Activated T-cell treated with anti-CD3 and anti-CD28 coated beads, Interleukin-2, amount 50 U/mL, for 4 hours (primary cell): ENCODE measurements at regions not wholly inside any gene's neighbourhood (a gene's known extent, or its start where the extent isn't known, plus 50 kb on each side); places are given as distances from the start of the nearest gene placed in this dataset.

Source experiments
- ATAC-seq, 2 donors: fragments of 200-7000 bp; cut with Tn5 transposase; one replicate each; pipeline ENCODE4 v1.10.0; 2021
- DNase-seq: peaks from one replicate; pipeline ENCODE4 v3.0.0-alpha.2; 2020
- H3K27me3 Mint-ChIP-seq: one replicate; pipeline ENCODE4 v1.8.0; 2021; ENCODE audit warnings: low read depth, mixed read lengths
- H3K36me3 Mint-ChIP-seq: one replicate; pipeline ENCODE4 v1.8.0; 2022; ENCODE audit warnings: mixed read lengths; ENCODE audit not compliant: insufficient read depth
- H3K4me1 Mint-ChIP-seq: one replicate; pipeline ENCODE4 v1.8.0; 2021; ENCODE audit warnings: low read depth, mixed read lengths
- H3K4me3 Mint-ChIP-seq: one replicate; pipeline ENCODE4 v1.8.0; 2021; ENCODE audit warnings: mild to moderate bottlenecking, moderate library complexity, mixed read lengths
- H3K9me3 Mint-ChIP-seq: one replicate; pipeline ENCODE4 v1.8.0; 2021; ENCODE audit warnings: mixed read lengths

DNA sequence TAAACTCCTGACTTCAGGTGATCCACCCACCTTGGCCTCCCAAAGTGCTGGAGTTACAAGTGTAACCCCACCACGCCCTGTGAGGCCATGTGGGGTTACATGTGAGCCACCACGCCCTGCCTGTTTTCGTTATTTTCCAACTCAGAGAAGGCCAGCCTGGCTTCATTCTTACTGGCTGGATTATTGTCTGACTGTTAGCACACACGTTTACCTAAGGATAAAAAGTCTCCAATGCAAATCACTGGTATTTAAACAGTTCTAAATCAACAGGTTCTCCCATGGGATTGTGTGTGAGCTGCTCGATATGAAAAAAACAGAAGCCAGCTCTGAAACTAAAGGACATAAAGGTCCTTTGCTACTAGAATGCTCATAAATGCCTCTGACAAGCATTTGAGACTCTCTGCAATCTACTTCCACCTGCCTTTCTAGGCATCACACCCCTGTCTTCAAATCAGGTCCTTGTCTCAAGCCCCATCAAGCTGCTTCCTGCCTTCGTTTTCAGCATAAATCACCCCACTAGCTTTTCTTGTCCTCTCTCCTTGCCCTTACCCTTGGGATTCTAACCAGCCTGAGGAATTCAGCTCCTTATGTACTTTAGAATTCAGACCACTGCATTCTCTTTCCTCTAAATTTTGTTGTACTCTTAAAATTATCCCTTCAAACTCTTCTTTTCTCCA is 265.0 kb downstream of the DUSP6 start:
- DNase-seq (no peak), ATAC-seq (no peak)
- Mint-ChIP-seq H3K36me3 (peaks cover 4% of the 10 kb centered on the region), H3K4me3 (no peak overlapping the region), H3K27me3 (peaks cover 8% of the 10 kb centered on the region), H3K9me3 (peaks cover 11% of the 10 kb centered on the region), H3K4me1 (peaks cover 10% of the 10 kb centered on the region)

DNA sequence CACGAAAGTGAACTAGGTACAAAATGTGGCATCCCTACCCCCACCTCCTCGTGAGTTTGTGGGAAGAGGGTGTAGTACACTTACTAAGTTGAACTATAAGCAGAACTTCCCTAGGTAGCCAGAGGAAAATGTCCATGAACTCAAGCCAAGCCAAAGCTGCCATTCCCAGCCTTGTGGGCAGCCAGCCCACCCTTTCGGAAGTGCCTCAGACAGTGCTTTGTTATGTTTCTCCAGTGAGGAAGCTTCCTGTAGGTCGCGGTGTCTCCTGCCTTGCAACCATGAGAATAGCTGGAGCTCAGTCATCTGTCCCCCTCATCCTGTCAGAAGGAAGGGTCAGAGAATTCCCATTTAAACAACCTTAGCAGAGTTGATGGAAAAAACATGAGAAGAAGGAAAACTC is 266.9 kb downstream of the DUSP6 start:
- Mint-ChIP-seq H3K4me1 (peaks cover 3% of the 10 kb centered on the region), H3K4me3 (no peak overlapping the region), H3K36me3 (peaks cover under 1% of the 10 kb centered on the region), H3K27me3 (peaks cover 8% of the 10 kb centered on the region), H3K9me3 (peaks cover 4% of the 10 kb centered on the region)
- no peak for ATAC-seq
- DNase-seq = no peak

DNA sequence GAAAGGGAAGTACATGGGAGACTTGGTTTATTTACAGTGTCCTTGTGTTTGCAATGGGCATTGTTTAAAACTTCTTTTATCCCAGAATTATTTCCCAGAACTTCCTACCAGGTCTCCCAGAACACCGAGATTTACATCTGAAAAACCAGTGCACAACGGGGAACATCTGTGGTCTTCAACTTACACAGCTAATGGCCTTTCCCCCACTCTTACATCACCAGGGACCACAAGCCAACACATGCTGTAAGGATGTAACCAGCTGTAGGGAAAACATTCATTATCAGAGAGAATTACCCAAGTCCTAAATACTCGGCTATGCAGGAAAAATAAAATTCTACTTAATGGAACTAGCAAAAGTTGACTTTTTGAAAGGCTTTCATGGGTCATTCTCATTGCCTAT is 267.6 kb downstream of the DUSP6 start:
- Mint-ChIP-seq H3K4me3 (no peak overlapping the region), H3K4me1 (peaks cover 3% of the 10 kb centered on the region), H3K36me3 (no peaks in the 10 kb centered on the region), H3K9me3 (no peaks in the 10 kb centered on the region), H3K27me3 (peaks cover 8% of the 10 kb centered on the region)
- no peak for ATAC-seq
- no peak for DNase-seq

DNA sequence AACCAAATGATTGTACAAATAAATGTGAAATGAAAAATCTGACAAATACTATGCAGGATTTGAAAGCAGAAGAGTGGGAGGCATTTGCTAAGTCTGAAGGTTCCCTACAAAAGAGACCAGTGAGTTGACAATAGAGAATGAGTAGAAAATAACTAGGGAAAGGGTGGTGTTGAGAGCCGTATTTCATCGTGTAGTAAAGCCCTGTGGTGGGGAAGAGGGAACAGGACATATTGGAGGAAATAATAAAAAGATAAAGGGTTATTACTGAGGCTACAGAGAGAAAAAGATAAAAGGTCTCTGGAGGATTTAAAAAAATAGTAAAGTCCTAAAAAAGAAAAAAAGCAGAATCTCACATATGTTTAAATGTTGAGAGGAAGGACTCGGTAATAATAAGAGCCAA is 268.8 kb downstream of the DUSP6 start:
- no peak overlapping the region for H3K4me3 Mint-ChIP-seq
- DNase-seq (no peak), ATAC-seq (no peak)
- H3K36me3 Mint-ChIP-seq = no peaks in the 10 kb centered on the region
- H3K27me3 Mint-ChIP-seq = peaks cover 8% of the 10 kb centered on the region
- H3K9me3 Mint-ChIP-seq = no peaks in the 10 kb centered on the region
- peaks cover 3% of the 10 kb centered on the region for H3K4me1 Mint-ChIP-seq

DNA sequence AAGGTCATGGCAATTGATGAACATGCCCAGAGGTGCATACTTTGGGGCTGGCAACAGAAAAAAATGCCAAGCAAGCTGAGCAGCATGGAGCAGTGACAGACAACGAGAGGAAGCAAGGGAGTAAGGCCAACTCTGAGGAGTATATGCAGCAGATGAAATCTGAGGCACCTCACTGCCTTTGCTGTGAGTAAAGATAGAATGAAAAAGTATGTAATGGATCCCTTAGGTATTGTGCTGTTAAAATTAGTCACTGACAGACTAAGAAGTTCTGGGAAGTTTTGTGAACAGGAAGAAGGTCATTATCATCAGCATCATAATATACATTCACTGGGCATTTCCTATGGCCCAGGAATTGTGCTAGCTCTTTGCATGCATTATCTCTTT is 269.9 kb downstream of the DUSP6 start:
- Mint-ChIP-seq H3K9me3 (no peaks in the 10 kb centered on the region), H3K36me3 (no peaks in the 10 kb centered on the region)

DNA sequence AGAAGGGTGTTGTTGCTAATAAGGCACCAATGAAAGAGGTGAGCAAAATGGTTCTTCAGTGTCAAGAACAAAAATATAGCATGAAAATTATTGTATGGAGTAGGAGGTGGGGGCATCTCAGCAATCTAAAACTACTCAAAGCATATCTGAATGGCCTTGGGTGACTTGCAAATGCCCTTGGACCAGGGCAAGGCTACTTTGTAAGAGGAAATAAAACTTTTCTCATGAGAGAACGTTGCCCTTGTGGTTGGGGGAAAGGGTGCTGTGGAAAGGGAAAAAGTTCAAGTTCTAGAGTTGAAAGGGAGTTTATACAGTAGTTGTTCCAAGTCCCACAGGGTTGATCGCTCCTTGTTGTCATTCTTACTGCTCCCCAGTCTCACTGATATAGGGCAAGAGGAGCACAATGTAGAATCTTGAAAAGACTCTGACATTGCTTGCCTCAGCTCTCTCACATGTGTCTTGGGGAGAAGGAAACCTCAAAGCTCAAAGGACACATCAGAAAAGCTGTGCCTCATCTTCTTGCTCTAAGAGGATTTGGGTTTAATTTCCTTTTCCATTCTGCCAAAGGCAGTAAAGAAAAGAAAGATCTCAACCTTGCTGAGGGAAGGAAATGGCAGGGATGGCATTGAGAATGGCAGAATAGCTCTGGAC is 270.5 kb downstream of the DUSP6 start:
- DNase-seq = no peak
- ATAC-seq = no peak
- Mint-ChIP-seq H3K4me3 (no peak overlapping the region), H3K4me1 (no peaks in the 10 kb centered on the region), H3K27me3 (peaks cover 5% of the 10 kb centered on the region), H3K9me3 (no peaks in the 10 kb centered on the region), H3K36me3 (no peaks in the 10 kb centered on the region)

More for the DNA sequence above, 269.9 kb downstream of the DUSP6 start:
- DNase-seq (no peak), ATAC-seq (peak in 1 of 2 donors; percentile 18)
- H3K4me1 Mint-ChIP-seq = peaks cover under 1% of the 10 kb centered on the region
- H3K4me3 Mint-ChIP-seq = no peak overlapping the region
- peaks cover 7% of the 10 kb centered on the region for H3K27me3 Mint-ChIP-seq

DNA sequence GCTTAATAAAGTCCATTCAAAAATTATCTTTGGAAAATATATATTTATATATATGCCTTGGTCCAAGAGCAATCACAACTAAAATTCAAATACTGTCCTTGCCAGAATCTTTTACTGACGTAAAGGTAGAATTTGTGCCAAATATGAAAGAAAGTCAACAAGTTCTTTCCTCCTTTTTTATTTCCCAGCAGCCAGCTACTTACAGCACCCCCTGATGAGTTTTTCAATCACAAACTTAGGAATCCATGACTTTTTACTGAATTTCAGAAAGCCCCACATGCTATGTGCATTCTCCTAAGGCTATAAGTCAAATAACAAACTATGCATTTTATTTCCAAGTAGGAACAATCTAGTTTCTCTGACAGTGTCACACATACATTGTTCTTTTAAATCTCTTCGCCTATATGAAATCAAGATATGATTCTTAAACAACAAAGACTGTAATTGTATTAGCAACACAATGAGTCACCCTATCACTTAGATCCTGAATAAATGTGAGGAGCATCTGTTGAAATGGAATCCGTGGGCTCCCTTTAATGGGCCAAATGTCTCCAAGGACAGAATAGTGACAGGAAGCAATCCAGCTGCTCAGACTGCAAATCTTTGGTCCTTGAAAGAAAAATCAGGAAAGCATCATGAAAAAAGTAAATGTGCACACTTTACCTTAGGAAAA is 271.4 kb downstream of the DUSP6 start:
- no peak for ATAC-seq
- H3K4me1 Mint-ChIP-seq = no peaks in the 10 kb centered on the region
- H3K27me3 Mint-ChIP-seq = peaks cover 5% of the 10 kb centered on the region

DNA sequence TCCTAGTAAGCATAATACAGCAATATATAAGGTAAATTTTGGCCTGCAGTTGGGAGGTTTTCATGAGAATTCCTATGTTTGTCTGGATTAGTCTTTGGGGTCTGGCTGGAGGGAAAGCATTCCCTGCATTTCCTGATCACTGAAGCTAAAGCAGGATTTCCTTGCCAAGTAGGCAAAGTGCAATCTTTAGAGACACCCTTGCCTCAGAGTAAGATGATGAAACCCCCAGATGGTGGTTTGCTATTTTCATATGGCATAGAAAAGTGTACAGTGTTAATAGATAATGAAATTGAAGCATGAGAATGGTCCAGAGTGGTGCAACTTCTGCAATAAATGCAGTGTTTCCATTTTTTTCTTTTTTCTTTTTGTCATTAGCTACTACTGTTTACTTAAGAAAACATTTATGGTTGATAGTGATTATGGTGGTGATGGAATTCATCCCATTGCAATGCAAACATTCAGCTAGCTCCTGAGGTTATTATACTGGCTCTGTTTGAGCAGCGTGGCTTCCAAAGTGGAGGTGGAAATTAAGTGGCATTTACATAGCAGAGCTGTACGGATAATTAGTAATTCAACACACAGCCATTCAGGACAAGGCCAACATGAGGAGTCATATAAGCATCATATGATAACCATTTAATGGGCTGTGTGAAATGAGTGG is 276.3 kb downstream of the DUSP6 start:
- H3K9me3 Mint-ChIP-seq = no peaks in the 10 kb centered on the region
- ATAC-seq (no peak), DNase-seq (no peak)
- no peaks in the 10 kb centered on the region for H3K36me3 Mint-ChIP-seq
- H3K27me3 Mint-ChIP-seq = no peaks in the 10 kb centered on the region
- peaks cover 15% of the 10 kb centered on the region for H3K4me1 Mint-ChIP-seq
- H3K4me3 Mint-ChIP-seq = no peak overlapping the region

More for the DNA sequence above, 271.4 kb downstream of the DUSP6 start:
- Mint-ChIP-seq H3K9me3 (no peaks in the 10 kb centered on the region), H3K4me3 (no peak overlapping the region), H3K36me3 (no peaks in the 10 kb centered on the region)
- DNase-seq = no peak

DNA sequence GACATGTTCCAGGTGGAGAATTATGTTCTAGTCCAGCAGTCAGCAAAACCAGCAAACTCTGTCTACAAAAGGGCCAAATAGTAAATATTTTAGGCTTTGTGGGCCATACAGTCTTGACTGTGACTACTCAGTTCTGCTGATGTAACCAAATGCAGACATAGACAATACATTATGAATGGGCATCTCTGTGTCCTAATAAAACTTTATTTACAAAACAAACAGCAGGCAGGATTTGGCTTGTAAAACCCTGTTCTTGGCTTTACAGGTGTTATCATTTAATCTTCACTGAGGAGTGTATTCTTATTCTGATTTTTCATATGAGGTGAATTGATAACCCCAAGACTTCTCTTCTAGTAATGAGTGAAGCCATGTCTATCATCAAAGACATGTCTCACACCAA is 278.6 kb downstream of the DUSP6 start:
- no peaks in the 10 kb centered on the region for H3K9me3 Mint-ChIP-seq
- H3K4me3 Mint-ChIP-seq = no peak overlapping the region
- no peaks in the 10 kb centered on the region for H3K36me3 Mint-ChIP-seq
- H3K4me1 Mint-ChIP-seq = peaks cover 24% of the 10 kb centered on the region
- peaks cover 4% of the 10 kb centered on the region for H3K27me3 Mint-ChIP-seq
- ATAC-seq (no peak), DNase-seq (no peak)

DNA sequence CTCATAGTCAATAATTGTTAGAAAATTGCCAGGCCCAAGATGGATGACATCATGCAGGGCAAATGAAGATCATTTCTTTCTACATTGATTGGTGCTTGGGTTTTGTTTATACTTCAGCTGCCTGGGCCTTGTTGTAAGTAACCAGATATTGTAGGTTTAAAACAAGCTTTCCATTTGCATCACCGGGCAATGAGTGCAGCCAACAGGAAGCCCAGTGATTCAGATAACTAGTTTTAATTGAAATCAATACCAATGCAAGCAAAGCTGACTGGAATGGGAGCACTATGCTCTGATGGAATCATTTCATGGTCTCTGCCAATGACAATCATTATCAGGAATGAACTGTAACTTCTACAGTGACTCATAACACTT is 279.3 kb downstream of the DUSP6 start:
- Mint-ChIP-seq H3K27me3 (peaks cover 4% of the 10 kb centered on the region), H3K4me1 (peaks cover 26% of the 10 kb centered on the region)
- no peak for DNase-seq

DNA sequence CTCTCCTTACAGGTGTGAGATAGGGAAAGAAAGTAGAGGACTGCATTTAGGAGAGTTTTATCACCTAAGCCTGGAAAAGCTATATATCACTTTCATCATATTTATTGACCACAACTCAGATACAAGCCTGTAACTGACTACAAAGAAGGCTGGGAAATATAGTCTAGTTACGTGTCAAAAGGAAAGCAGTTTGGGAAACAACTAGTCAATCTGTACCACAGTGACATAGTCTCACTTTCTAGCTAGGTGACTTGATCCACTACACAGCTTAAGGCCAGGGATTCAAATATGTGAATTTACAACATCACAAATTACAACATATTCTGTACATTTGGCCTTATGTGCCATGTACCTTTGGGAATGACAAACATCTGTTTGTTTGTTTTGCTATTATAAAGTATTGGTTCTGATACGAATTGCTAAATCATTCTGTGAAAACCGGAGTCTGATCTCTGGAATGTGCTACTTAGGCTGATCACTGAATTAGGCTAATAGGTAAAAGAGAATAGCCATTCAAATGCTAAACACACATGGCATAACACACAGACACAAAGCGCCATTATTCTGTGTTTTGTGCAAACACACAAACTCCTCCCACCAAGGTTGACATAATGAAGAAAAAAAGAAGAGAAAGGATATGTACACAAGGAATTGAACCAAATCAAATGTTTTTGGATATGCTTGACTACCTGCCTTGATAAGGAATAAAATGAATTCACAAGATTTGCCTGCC is 279.8 kb downstream of the DUSP6 start:
- Mint-ChIP-seq H3K4me1 (peaks cover 31% of the 10 kb centered on the region), H3K4me3 (no peak overlapping the region), H3K27me3 (peaks cover 4% of the 10 kb centered on the region), H3K9me3 (no peaks in the 10 kb centered on the region), H3K36me3 (no peaks in the 10 kb centered on the region)
- DNase-seq (no peak), ATAC-seq (peak; percentile 57 to 63)

More for the DNA sequence above, 279.3 kb downstream of the DUSP6 start:
- ATAC-seq = no peak
- Mint-ChIP-seq H3K36me3 (no peaks in the 10 kb centered on the region), H3K4me3 (no peak overlapping the region), H3K9me3 (no peaks in the 10 kb centered on the region)

DNA sequence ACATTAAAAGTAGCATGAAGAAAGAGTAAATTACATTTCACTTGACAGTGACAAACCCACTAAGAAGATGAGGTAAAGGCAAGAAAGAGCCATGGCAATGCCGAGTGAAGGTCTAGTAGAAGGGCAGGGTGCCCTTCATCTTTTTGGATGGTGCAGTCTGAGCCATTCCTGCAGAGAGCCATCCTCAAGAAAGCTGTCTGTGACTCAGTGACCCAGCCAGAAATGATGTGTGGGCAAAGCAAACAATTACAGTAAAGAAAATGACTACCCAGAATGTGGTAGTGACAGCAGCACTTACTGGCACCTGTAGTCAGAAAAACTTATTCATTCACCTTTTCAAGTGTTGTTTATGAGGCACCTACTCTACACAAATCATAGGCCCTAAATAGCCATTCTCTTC is 281.7 kb downstream of the DUSP6 start:
- Mint-ChIP-seq H3K36me3 (no peaks in the 10 kb centered on the region), H3K9me3 (no peaks in the 10 kb centered on the region), H3K27me3 (peaks cover 4% of the 10 kb centered on the region), H3K4me3 (no peak overlapping the region), H3K4me1 (peaks cover 40% of the 10 kb centered on the region)
- DNase-seq (no peak), ATAC-seq (peak; percentile 83 to 91)

DNA sequence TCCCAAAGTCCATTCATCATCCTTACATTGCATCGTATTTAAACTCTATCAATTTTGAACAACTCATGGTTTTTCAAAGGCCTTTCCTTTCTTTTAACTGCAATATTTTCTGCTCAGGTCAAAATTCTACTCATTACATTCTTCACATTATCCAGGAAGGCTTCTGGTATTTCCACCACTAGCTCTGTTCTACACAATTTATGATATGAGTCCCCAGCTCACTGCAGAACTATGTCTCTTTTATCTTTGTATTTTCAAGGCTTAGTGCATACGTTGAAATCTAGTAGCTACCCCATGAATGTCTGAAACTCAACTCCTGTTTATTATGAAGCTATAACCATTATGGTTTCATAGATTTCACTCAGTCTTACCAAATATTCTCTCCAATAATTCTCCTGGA is 282.9 kb downstream of the DUSP6 start:
- no peaks in the 10 kb centered on the region for H3K9me3 Mint-ChIP-seq
- H3K36me3 Mint-ChIP-seq = no peaks in the 10 kb centered on the region
- H3K4me1 Mint-ChIP-seq = peaks cover 46% of the 10 kb centered on the region
- no peak overlapping the region for H3K4me3 Mint-ChIP-seq
- H3K27me3 Mint-ChIP-seq = peaks cover 4% of the 10 kb centered on the region
- no peak for ATAC-seq
- DNase-seq = no peak
